Stimulated activated CD8-positive, alpha-beta memory T cell treated with anti-CD3 and anti-CD28 coated beads, Interleukin-4, amount 100 ng/mL, for 24 hours (primary cell): ENCODE measurements at regions not wholly inside any gene's neighbourhood (a gene's known extent, or its start where the extent isn't known, plus 50 kb on each side); places are given as distances from the start of the nearest gene placed in this dataset.

Experiments used
- DNase-seq: peaks from one replicate; pipeline ENCODE4 v3.0.0-alpha.2; 2020; ENCODE audit warnings: low read depth

GRCh38 chr10:78274491-78274890, 240.8 kb downstream of the RPS24 start:
- DNase-seq: no peak

DNA sequence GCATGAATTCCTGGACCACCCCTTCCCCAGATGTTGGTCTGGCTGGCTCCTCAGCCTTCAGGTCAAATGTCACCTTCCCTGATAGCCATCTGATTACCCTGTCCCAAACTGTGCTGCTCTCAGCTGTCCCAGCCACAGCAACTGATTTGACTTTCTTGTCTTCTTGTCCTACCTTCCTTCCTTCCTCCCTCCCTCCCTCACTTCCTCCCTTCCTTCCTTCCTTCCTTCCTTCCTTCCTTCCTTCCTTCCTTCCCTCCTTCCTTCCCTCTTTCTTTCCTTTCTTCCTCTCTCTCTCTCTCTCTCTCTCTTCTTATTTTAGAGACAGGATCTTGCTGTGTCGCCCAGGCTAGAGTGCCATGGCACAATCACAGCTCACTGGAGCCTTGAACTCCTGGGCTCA, 242.5 kb downstream of the RPS24 start:
- no peak for DNase-seq

DNA sequence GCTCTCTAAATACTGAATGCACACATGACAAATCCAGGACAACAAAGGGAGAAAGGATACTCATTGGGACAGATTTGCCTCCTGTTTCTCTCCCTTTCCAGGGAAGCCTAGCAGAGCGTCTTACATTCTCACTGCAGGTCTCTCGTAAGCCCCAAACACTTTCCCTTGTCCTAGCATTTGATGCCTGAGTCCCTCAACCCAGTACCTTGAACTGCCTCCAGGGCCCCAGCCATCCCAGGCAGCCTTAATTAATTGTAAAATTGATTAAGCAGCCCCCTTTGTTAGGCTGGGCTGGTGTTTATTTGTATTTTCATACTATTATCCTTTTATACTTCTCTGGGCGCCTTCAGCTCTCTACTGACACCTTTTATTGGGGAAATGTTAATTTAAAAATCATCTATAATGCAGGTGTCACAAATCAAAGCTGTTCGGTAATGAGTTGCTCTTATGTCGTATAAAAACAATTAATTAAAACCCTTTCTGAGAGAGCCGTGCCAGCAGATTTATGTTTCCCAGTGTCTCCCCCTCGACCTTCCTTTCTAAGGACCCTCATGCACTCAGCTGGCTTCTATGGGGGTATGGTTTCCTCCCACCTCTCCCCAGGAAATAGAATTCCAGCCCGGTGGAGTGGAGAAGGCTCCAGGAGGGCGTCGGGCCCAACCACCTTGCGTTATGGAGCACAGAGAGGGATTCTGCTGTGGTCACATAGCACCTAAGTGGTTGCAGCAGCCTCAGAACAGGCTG, 243.8 kb downstream of the RPS24 start:
- DNase-seq: no peak

GRCh38 chr10:78278058-78278404, 244.4 kb downstream of the RPS24 start:
- no peak for DNase-seq

DNA sequence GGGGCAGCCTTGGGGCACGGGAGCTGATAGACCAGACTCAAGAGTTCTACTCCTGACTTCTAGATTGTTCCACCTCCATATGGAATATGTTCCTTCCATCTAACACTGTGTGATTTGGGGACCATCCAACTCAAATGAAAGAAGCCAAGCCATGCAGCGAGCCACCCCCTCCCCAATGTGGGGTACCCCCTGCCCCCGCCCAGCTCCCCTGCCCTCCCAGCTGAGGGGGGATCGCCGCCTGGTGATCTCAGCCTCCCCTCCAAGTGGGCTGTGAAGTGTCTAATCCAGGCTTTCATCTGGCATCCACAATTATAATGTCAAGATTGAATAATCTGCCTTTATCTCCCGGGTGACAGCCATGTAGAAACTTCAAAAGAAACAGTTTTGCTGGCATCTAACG, 246.1 kb downstream of the RPS24 start:
- no peak for DNase-seq

DNA sequence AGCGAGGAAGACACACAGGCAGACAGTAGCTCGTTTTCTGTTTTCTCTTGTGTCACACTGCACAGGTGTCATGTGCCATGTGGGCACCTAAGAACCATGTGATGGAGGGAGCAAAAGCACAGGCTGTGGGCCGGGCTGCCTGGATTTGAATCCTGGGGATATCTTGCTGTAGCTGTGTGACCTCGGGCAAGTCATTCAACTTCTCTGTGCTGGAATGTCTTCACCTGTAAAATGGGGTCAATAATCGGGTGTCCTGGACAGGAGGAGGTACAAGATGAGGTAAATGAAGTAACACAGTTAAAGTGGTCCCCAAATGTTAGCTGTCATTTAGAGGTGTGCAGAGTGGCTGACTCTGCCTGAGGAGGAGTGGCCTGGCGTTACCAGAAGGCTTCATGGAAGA, 246.9 kb downstream of the RPS24 start:
- no peak for DNase-seq

DNA sequence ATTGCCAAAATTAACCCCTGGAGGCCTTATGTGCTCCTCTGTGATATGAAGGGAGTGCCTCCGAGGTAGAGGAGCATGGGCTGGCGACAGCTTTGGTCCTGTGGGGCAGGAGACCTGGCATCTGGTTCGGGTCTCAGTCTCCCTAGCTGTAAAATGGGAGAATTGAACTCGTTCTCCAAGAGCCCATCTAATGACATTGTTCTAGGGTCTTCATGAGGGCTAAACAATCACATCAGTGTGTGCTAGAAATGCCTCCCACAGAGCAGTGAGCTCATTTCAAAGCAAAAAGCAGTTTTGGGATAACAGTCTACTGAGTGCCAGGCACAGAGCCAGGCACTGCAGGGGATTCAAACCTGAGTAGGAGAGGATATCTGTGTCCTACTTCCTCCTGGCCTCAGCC, 248.0 kb downstream of the RPS24 start:
- DNase-seq: no peak

GRCh38 chr10:78283069-78283682, 249.5 kb downstream of the RPS24 start:
- DNase-seq: no peak

GRCh38 chr10:78284381-78284780, 250.7 kb downstream of the RPS24 start:
- DNase-seq: no peak

DNA sequence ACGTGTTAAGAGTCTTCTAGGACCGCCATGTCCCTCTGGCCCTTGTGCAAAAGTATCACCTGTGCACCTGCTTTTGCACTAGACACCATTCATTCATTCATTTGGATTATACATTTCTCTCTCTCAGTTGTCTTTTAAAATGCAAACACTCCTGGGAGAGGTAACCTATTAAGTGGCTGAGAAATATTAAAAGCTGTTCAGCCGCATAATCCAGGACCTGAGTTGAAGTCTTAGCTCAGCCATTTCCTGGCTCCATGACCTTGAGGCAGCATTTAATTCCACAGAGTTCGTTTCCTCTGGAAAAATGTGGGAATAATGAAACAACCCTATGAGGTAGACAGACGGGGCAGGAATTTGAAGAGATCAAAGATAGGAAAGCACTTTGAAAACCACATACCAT, 251.6 kb downstream of the RPS24 start:
- no peak for DNase-seq

DNA sequence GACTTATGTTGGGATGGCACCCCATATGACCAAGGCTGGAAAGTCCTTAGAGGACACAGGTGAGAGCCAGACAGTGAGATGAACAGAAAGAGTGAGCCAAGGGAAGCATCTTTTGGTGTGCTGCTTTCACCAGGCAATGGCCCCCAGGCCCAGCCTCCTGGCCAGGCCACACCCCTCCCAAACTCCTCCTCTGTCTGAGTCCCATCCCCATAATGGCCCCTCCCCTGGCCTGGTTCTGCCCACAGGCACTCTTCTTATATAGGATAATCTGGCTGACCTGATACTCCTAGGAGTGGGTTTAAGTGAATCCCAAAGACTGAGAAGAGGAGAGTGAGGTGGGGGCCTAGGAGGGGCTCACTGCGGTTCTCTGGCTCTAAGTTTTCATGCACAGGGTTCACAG, 252.5 kb downstream of the RPS24 start:
- DNase-seq: no peak

DNA sequence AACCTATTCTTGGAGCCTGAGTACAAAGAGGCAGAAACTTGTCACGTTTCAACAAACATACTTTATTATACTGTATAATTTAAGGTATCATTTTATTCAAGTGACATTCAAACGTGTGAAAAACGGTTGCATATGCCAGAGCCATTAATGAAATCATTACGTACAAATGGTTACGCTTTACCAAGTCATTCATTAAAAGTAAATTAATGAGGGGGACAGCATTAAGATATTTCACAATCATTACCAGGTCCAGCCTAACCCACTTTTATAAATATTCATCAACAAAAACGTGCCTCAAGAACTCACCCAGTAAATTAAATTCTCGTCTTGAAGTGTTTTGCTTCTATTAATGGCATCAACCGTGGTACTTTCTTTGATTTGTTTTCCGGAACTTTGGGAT, 253.0 kb downstream of the RPS24 start:
- no peak for DNase-seq

DNA sequence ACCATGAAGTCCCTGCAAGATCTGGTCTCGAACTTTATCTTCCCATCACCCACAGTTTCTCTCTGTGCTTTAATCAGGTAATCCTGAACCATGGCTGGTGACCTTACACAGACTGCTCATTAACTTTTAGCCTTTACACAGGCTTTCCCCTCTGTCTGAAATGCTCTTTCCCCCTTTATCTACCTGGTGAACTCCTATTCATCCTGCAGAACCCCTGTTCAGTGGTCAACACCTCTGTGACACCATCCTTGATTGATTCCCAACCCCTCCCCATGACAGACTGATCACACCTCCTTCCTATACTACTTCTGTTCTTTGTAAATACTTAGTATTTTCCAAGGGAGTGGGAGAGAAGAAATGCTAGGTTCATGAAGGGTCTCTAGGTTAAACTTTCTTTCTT, 254.0 kb downstream of the RPS24 start:
- DNase-seq: no peak

DNA sequence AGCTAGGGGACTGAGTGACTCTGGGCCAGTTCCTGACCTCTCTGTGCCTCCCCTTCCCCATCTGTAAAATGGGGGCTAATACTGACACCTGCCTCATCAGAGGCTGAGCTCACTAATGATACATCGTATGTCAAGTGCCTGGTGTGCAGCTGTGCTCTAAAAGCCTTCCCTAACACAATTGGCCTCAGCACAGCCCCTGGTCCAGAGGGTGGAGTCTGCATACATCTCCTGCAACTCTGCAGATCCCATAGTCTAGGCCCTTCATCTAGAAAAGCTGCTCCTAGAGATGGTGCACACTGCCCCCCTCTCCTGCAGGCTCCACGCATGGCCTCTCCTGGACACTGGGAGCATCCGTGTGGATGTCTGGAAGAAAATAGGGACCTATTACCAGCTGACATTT, 255.0 kb downstream of the RPS24 start:
- no peak for DNase-seq

GRCh38 chr10:78290131-78290750, 256.6 kb downstream of the RPS24 start:
- no peak for DNase-seq

DNA sequence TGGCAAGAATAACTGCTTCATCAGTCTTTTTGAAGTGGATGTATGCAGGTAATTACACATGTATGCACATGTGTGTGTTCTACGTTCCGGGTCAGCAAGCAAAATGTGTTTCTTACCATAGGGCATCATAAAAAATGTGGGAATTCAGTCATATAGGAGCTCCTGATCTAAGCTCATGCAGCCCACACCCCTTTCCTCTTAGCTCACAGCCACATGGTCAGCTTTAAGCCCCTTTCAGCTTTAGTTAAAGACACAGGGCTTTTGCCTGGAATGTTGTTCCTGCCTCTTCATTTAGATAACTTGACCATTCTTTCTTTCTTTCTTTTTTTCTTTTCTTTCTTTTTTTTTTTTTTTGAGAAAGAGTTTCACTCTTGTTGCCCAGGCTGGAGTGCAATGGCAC, 258.1 kb downstream of the RPS24 start:
- DNase-seq: no peak

GRCh38 chr10:78292250-78292981, 258.8 kb downstream of the RPS24 start:
- DNase-seq: no peak

DNA sequence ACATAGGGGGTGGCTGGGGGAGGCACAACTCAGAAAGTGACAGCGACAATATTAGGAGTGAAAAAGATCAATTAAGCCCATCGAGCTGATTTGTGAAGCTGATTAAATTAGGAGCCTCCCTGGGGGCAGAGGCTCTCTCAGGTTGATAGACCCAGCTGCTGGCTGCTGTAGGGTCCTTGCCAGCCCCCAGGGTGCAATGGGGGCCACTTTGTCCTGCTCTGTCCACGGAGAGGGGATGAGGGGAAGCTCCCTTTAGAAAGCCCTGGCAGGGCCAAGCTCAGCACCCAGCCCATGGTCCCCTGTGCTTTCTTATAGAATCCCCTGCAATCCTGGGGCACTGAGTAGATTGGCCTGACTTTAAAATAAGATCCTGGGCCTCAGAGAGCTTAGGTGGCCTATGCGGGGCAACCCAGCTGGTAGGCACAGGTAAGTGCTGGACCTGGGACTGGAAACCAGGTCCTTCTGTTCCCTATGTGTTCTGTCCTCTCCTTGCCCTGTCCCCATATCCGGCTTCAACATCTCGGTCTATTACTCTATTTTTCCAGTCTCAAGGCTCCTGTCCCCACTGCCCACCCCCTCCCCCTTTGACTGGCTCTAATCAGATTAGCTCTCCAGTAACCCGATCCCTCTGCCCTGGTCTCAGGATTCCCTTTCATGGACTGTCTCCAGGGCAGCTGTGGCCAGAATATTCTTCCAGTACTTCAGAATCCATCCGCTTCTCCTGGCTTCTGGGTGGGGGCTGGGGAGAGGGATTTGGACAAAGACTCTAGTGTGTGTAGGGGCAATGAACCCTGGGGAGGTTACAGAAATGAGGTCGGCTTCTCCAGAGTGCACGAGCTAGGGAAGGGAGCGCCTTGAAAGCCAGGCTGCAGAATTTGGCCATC, 259.6 kb downstream of the RPS24 start:
- no peak for DNase-seq

GRCh38 chr10:78295242-78295641, 261.6 kb downstream of the RPS24 start:
- DNase-seq: no peak

DNA sequence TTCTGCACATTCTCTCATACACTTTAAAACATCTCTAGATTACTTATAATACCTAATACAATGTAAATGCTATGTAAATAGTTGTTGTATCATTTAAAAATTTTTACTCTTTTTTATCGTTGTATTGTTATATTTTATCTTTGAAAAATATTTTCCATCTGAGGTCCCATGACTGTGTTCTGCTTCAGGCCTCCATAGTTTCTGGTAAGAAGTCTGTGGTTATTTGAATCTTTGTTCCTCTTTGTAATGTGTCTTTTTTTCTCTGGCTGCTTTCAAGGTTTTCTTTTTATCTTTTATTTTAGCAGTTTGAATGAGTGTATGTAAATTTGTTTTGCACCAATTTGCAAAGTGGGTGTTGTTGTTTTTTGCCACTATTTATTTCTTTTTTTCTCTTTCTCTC, 263.1 kb downstream of the RPS24 start:
- DNase-seq: no peak

DNA sequence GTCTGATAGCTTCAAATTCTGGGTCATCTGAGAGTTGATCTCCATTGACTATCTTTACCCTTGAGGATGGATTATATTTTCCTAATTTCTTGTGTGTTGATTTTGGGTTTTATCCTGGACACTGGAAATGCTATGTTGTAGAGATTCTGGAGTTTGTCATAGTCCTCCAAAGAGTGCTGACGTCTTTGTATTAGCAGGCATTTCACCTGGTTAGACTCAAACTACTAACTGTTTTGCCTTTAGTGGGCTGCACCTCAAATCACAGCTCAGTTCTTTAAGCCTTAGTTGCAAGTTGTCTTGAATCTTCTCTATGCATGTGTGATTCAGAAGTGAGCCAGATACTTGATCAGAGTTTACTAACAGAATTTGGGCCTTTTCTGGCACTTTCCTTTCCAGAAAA, 264.3 kb downstream of the RPS24 start:
- DNase-seq: no peak

GRCh38 chr10:78298835-78299234, 265.2 kb downstream of the RPS24 start:
- no peak for DNase-seq
